BE2C (cell line): ENCODE measurements at regions not wholly inside any gene's neighbourhood (a gene's known extent, or its start where the extent isn't known, plus 50 kb on each side); places are given as distances from the start of the nearest gene placed in this dataset.

Experiments
- DNase-seq: peaks from one replicate; pipeline ENCODE4 v3.0.0-alpha.2; 2020
- H3K27me3 ChIP-seq: fragments of 250-450 bp; sonication (Bioruptor Pico); 2 replicates; pipeline ENCODE4 v1.5.1; 2020; ENCODE audit warnings: mild to moderate bottlenecking
- H3K36me3 ChIP-seq: fragments of 250-450 bp; sonication (Bioruptor Pico); 2 replicates; pipeline ENCODE4 v1.5.1; 2020; ENCODE audit warnings: mild to moderate bottlenecking
- H3K4me1 ChIP-seq: fragments of 250-450 bp; sonication (Bioruptor Pico); 2 replicates; pipeline ENCODE4 v1.5.1; 2020
- H3K4me3 ChIP-seq: 2 replicates; pipeline ENCODE4 v1.5.1; 2011; ENCODE audit warnings: low read depth, low read length
- H3K9me3 ChIP-seq: fragments of 250-450 bp; sonication (Bioruptor Pico); 2 replicates; pipeline ENCODE4 v1.5.1; 2020
- CTCF ChIP-seq: IDR thresholded peaks from 2 replicates; pipeline ENCODE4 v1.5.1; 2012; ENCODE audit warnings: mild to moderate bottlenecking, low read depth, low read length

- no peaks in the 10 kb centered on the region for H3K36me3 ChIP-seq
- H3K4me1 ChIP-seq: no peaks in the 10 kb centered on the region
- no peaks in the 10 kb centered on the region for H3K9me3 ChIP-seq
- no peak for DNase-seq
- no peak for TF ChIP-seq CTCF
- H3K4me3 ChIP-seq: no peak overlapping the region
- H3K27me3 ChIP-seq: no peaks in the 10 kb centered on the region
Measured at GRCh38 chr11:62017878-62018655, 50.6 kb upstream of the FTH1 start.
